Astrocyte of the spinal cord (primary cell): ENCODE measurements at regions not wholly inside any gene's neighbourhood (a gene's known extent, or its start where the extent isn't known, plus 50 kb on each side); places are given as distances from the start of the nearest gene placed in this dataset.

Experiments
- DNase-seq: peaks from one replicate; pipeline ENCODE4 v3.0.0; 2011; ENCODE audit warnings: low read depth, low spot score
- H3K4me3 ChIP-seq: 2 replicates; pipeline ENCODE4 v1.5.1; 2011; ENCODE audit warnings: low read depth, mild to moderate bottlenecking, low read length, moderate library complexity
- CTCF ChIP-seq: IDR thresholded peaks from 2 replicates; pipeline ENCODE4 v1.5.1; 2012; ENCODE audit warnings: low read depth, mild to moderate bottlenecking, low read length, inconsistent platforms
- in situ Hi-C: cut with HindIII; loops from 2 replicates; pipeline ENCODE4 v1.10.0; 2017; ENCODE audit warnings: low sequenced_read_pairs

GRCh38 chr3:189446959-189447560, 184.1 kb upstream of the TP63 start:
- in situ Hi-C loops, result no loop called here
- DNase-seq, result peak; percentile 12
- no peak for TF ChIP-seq CTCF
- no peak overlapping the region for H3K4me3 ChIP-seq

GRCh38 chr3:189449084-189449483, 182.1 kb upstream of the TP63 start:
- DNase-seq, result no peak
- TF ChIP-seq CTCF, result no peak
- in situ Hi-C loops, result no loop called here
- no peak overlapping the region for H3K4me3 ChIP-seq

- H3K4me3 ChIP-seq, result no peak overlapping the region
- no peak for TF ChIP-seq CTCF
- no peak for DNase-seq
- in situ Hi-C loops, result no loop called here
Observed at GRCh38 chr3:189455009-189455408, 176.2 kb upstream of the TP63 start.

GRCh38 chr3:189455641-189456417, 175.4 kb upstream of the TP63 start:
- in situ Hi-C loops, result no loop called here
- DNase-seq, result no peak
- H3K4me3 ChIP-seq, result no peak overlapping the region
- TF ChIP-seq CTCF, result no peak

GRCh38 chr3:189457201-189457607, 174.0 kb upstream of the TP63 start:
- TF ChIP-seq CTCF, result no peak
- in situ Hi-C loops, result no loop called here
- peak; percentile 76 for DNase-seq
- no peak overlapping the region for H3K4me3 ChIP-seq

- in situ Hi-C loops, result no loop called here
- no peak for DNase-seq
- TF ChIP-seq CTCF, result no peak
- H3K4me3 ChIP-seq, result no peak overlapping the region
Observed at GRCh38 chr3:189457631-189458412, 173.4 kb upstream of the TP63 start.
